ENCODE measurements at regions not wholly inside any gene's neighbourhood (a gene's known extent, or its start where the extent isn't known, plus 50 kb on each side); places are given as distances from the start of the nearest gene placed in this dataset.

DNA sequence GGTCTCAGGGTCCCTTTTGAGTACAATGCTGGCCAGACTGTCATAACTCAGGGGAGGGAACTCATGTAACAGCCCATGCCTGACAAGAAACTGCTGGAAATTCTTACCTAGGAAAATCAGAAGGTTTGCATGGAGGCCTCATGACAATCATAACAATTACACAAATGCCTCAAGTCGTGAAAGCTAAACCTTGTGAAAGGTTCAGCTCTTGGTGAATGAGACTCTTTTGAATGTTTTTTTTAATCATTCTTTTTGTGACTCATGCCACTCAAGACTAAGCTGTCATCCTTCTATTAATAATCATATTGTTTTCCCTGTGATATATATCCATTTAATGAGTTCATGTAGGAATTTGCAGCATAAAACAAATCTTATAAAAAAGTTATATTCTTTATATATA, 61.4 kb upstream of the LEKR1 start:
- H3K36me3 ChIP-seq (replicated peaks; ENCODE audit: insufficient read depth, low read length): no peaks in the 10 kb centered on the region
- no peak for DNase-seq

DNA sequence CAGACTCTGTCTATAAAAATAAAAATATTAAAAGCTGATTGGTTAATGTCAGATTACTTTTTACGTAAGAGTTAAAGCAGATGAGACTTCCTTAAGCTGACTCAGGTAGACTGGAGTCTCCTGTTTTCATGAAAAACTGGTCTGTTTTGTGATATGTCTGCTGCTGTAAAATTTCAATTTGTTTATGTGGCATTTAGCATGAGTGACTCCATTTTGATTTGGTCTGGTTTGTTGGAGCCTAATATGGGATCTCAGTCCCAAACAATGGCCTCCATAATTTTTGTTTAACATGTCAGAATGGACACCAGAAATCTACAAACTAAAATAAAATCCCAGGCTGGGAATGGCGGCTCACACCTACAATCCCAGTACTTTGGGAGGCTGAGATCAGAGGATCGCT, 57.8 kb upstream of the LEKR1 start:
- Histone ChIP-seq H3F3A (ENCODE audit: insufficient read depth, low read length) (no peaks in the 10 kb centered on the region), H4K20me1 (ENCODE audit: insufficient read depth, low read length) (no peaks in the 10 kb centered on the region), H3K4me3 (ENCODE audit: low read length) (no peak overlapping the region), H3K79me2 (ENCODE audit: low read length) (no peaks in the 10 kb centered on the region), H3K27ac (ENCODE audit: low read length) (no peak overlapping the region), H3K9me3 (replicated peaks; ENCODE audit: insufficient read depth, low read length) (no peaks in the 10 kb centered on the region), H3K36me3 (replicated peaks; ENCODE audit: insufficient read depth, low read length) (no peaks in the 10 kb centered on the region), H3K9me2 (replicated peaks; ENCODE audit: insufficient read depth, low read length) (no peaks in the 10 kb centered on the region), H3K9ac (ENCODE audit: low read length) (no peak overlapping the region), H2AFZ (ENCODE audit: low read length) (no peak overlapping the region), H3K4me2 (ENCODE audit: low read depth, low read length) (no peak overlapping the region), H3K27me3 (replicated peaks; ENCODE audit: insufficient read depth, low read length) (no peaks in the 10 kb centered on the region), H3K4me1 (ENCODE audit: low read length) (no peaks in the 10 kb centered on the region)
- TF ChIP-seq EZH2phosphoT487 (IDR thresholded peaks at IDR 0.05; ENCODE audit: low read length) (no peak), EZH2 (optimal IDR thresholded peaks at IDR 0.05; ENCODE audit: low read depth, low read length) (no peak)
- TF ChIP-seq, protein P1, sequence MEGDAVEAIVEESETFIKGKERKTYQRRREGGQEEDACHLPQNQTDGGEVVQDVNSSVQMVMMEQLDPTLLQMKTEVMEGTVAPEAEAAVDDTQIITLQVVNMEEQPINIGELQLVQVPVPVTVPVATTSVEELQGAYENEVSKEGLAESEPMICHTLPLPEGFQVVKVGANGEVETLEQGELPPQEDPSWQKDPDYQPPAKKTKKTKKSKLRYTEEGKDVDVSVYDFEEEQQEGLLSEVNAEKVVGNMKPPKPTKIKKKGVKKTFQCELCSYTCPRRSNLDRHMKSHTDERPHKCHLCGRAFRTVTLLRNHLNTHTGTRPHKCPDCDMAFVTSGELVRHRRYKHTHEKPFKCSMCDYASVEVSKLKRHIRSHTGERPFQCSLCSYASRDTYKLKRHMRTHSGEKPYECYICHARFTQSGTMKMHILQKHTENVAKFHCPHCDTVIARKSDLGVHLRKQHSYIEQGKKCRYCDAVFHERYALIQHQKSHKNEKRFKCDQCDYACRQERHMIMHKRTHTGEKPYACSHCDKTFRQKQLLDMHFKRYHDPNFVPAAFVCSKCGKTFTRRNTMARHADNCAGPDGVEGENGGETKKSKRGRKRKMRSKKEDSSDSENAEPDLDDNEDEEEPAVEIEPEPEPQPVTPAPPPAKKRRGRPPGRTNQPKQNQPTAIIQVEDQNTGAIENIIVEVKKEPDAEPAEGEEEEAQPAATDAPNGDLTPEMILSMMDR (IDR thresholded peaks at IDR 0.05; ENCODE audit: low read length): no peak
- DNase-seq: no peak

More for the DNA sequence above, 61.4 kb upstream of the LEKR1 start:
- Histone ChIP-seq H3K9me3 (replicated peaks; ENCODE audit: insufficient read depth, low read length) (no peaks in the 10 kb centered on the region), H3K79me2 (ENCODE audit: low read length) (no peaks in the 10 kb centered on the region), H2AFZ (ENCODE audit: low read length) (no peak overlapping the region), H4K20me1 (ENCODE audit: insufficient read depth, low read length) (no peaks in the 10 kb centered on the region), H3K4me1 (ENCODE audit: low read length) (peaks cover 14% of the 10 kb centered on the region), H3K27ac (ENCODE audit: low read length) (no peak overlapping the region), H3K9ac (ENCODE audit: low read length) (no peak overlapping the region), H3F3A (ENCODE audit: insufficient read depth, low read length) (no peaks in the 10 kb centered on the region), H3K9me2 (replicated peaks; ENCODE audit: insufficient read depth, low read length) (no peaks in the 10 kb centered on the region), H3K4me3 (ENCODE audit: low read length) (no peak overlapping the region), H3K4me2 (ENCODE audit: low read depth, low read length) (no peak overlapping the region), H3K27me3 (replicated peaks; ENCODE audit: insufficient read depth, low read length) (no peaks in the 10 kb centered on the region)
- TF ChIP-seq EZH2phosphoT487 (IDR thresholded peaks at IDR 0.05; ENCODE audit: low read length): no peak
- TF ChIP-seq, protein P1 (IDR thresholded peaks at IDR 0.05; ENCODE audit: low read length): no peak
- no peak for TF ChIP-seq EZH2 (optimal IDR thresholded peaks at IDR 0.05; ENCODE audit: low read depth, low read length)

DNA sequence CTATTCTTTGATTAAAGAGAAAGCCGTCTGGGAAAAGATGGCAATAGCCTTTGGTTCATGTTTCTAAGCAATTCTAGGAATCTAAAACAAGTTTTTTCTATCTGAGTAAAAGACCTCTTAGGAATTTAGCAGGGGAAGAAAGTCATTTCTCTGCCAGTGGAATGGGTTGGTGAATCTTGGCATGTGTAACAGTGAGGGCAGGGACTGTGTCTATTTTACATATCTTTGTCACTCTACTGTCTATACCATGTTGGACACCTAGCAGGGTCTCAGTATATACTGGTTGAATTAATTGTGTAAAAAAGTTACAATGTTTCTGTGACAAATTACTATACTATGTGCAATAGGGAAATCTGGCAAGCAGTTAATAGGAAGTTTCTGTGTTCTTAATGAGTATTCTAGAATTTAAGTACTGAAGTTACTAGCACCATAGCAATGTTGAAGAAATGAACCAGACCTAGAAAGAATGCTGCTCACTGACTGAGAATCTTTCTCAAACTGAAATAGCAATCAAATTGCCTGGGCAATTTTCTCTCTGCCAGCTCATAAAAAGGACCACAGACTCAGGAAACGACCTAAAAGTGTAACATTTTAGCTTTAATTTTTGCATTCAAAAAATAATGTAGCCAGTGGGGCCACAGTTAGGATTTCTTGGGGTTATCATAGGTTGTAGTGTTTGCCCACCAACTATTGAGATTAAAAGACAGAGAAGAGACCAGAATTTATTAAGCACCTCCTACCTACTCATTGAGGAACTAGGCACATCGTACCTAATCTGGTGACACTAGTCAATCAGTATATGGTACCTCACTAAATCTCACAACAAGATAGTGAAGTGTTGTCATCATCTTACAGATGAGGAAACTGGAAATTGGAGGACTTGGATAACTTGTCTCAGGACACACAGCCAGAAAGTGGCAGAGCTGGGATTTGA, 56.2 kb upstream of the LEKR1 start:
- Histone ChIP-seq H3K4me3 (ENCODE audit: low read length) (no peak overlapping the region), H4K20me1 (ENCODE audit: insufficient read depth, low read length) (no peaks in the 10 kb centered on the region), H3K9me2 (replicated peaks; ENCODE audit: insufficient read depth, low read length) (no peaks in the 10 kb centered on the region), H2AFZ (ENCODE audit: low read length) (no peak overlapping the region), H3K4me1 (ENCODE audit: low read length) (no peaks in the 10 kb centered on the region), H3K36me3 (replicated peaks; ENCODE audit: insufficient read depth, low read length) (no peaks in the 10 kb centered on the region), H3K27ac (ENCODE audit: low read length) (no peak overlapping the region), H3K9me3 (replicated peaks; ENCODE audit: insufficient read depth, low read length) (no peaks in the 10 kb centered on the region), H3K27me3 (replicated peaks; ENCODE audit: insufficient read depth, low read length) (no peaks in the 10 kb centered on the region), H3K79me2 (ENCODE audit: low read length) (no peaks in the 10 kb centered on the region), H3K4me2 (ENCODE audit: low read depth, low read length) (no peak overlapping the region), H3K9ac (ENCODE audit: low read length) (no peak overlapping the region), H3F3A (ENCODE audit: insufficient read depth, low read length) (no peaks in the 10 kb centered on the region)
- TF ChIP-seq EZH2phosphoT487 (IDR thresholded peaks at IDR 0.05; ENCODE audit: low read length): no peak
- TF ChIP-seq, protein P1 (IDR thresholded peaks at IDR 0.05; ENCODE audit: low read length): no peak
- no peak for TF ChIP-seq EZH2 (optimal IDR thresholded peaks at IDR 0.05; ENCODE audit: low read depth, low read length)
- no peak for DNase-seq

Data from MM.1S (cell line).